Suprapubic skin (tissue), 4 donors: ENCODE measurements at regions not wholly inside any gene's neighbourhood (a gene's known extent, or its start where the extent isn't known, plus 50 kb on each side); places are given as distances from the start of the nearest gene placed in this dataset.

Source experiments
- DNase-seq, 2 donors: peaks; one replicate each; pipeline ENCODE4 v3.0.0-alpha.2; 2019; ENCODE audit warnings: low spot score in 2 of 2
- H3K27ac ChIP-seq: fragments of 200-600 bp; sonication (generic); one replicate; pipeline ENCODE4 v1.5.1; 2019
- H3K27me3 ChIP-seq: fragments of 200-600 bp; sonication (generic); one replicate; pipeline ENCODE4 v1.5.1; 2019
- H3K36me3 ChIP-seq: fragments of 200-600 bp; sonication (generic); one replicate; pipeline ENCODE4 v1.5.1; 2019
- H3K4me1 ChIP-seq: fragments of 200-600 bp; sonication (generic); one replicate; pipeline ENCODE4 v1.5.1; 2019
- H3K4me3 ChIP-seq: fragments of 200-600 bp; sonication (generic); one replicate; pipeline ENCODE4 v1.5.1; 2019; ENCODE audit warnings: mild to moderate bottlenecking
- H3K9me3 ChIP-seq: fragments of 200-600 bp; sonication (generic); one replicate; pipeline ENCODE4 v1.5.1; 2019
- CTCF ChIP-seq, 2 donors: fragments of 200-600 bp in 1 of 2; fragments of 450-650 bp in 1 of 2; sonication (generic) in 1 of 2; IDR thresholded peaks; one replicate each; pipeline ENCODE4 v1.5.1; 2016 to 2019; ENCODE audit warnings: antibody characterized with exemption in 2 of 2, mild to moderate bottlenecking in 1 of 2, moderate library complexity in 1 of 2
- EP300 ChIP-seq: sonication (generic); formaldehyde crosslinking; IDR thresholded peaks from one replicate; pipeline ENCODE4 v1.6.1; 2017; ENCODE audit warnings: antibody characterized with exemption
- POLR2A ChIP-seq, 2 donors: fragments of 450-650 bp; IDR thresholded peaks; one replicate each; pipeline ENCODE4 v1.6.1; 2017; ENCODE audit warnings: antibody characterized with exemption in 2 of 2, mild to moderate bottlenecking in 2 of 2, moderate library complexity in 2 of 2
- POLR2AphosphoS5 ChIP-seq, 3 donors: sonication (generic); formaldehyde crosslinking; IDR thresholded peaks; one replicate each; pipeline ENCODE4 v1.6.1; 2017; ENCODE audit warnings: antibody characterized with exemption in 3 of 3
- WGBS: methylation state at CpG from one replicate; pipeline ENCODE4 v1.1.5; 2018; 5-methylcytosine and 5-hydroxymethylcytosine counted together

GRCh38 chr4:43411226-43411625 lies 518.7 kb downstream of the GRXCR1 start:
- no peak overlapping the region for H3K27ac ChIP-seq
- no peak overlapping the region for H3K4me3 ChIP-seq
- no peak for TF ChIP-seq CTCF (IDR thresholded peaks at IDR 0.05)
- TF ChIP-seq POLR2AphosphoS5 (IDR thresholded peaks at IDR 0.05) = no peak
- no peak for TF ChIP-seq POLR2A (IDR thresholded peaks at IDR 0.05)
- TF ChIP-seq EP300 = no peak
- no peaks in the 10 kb centered on the region for H3K36me3 ChIP-seq
- peaks cover 3% of the 10 kb centered on the region for H3K9me3 ChIP-seq
- DNase-seq = no peak
- H3K4me1 ChIP-seq = no peaks in the 10 kb centered on the region
- no peaks in the 10 kb centered on the region for H3K27me3 ChIP-seq

GRCh38 chr4:43423276-43423675 lies 530.8 kb downstream of the GRXCR1 start:
- TF ChIP-seq POLR2A (IDR thresholded peaks at IDR 0.05) (no peak), EP300 (no peak), CTCF (IDR thresholded peaks at IDR 0.05) (no peak), POLR2AphosphoS5 (IDR thresholded peaks at IDR 0.05) (no peak)
- H3K4me3 ChIP-seq = no peak overlapping the region
- no peaks in the 10 kb centered on the region for H3K4me1 ChIP-seq
- no peak for DNase-seq
- no peaks in the 10 kb centered on the region for H3K36me3 ChIP-seq
- H3K27me3 ChIP-seq = no peaks in the 10 kb centered on the region
- H3K9me3 ChIP-seq = peaks cover 8% of the 10 kb centered on the region
- no peak overlapping the region for H3K27ac ChIP-seq
- 76% methylated on average over 1 of the region's 1 CpG for WGBS

- WGBS = 40% methylated on average over 1 of the region's 1 CpG
These were observed 532.7 kb downstream of the GRXCR1 start for GRCh38 chr4:43425206-43425605.

GRCh38 chr4:43435291-43435690 lies 542.8 kb downstream of the GRXCR1 start:
- Histone ChIP-seq H3K36me3 (no peaks in the 10 kb centered on the region), H3K4me1 (no peaks in the 10 kb centered on the region), H3K4me3 (no peak overlapping the region), H3K27me3 (no peaks in the 10 kb centered on the region), H3K27ac (no peak overlapping the region), H3K9me3 (no peaks in the 10 kb centered on the region)
- DNase-seq = no peak
- TF ChIP-seq EP300 (no peak), POLR2AphosphoS5 (IDR thresholded peaks at IDR 0.05) (no peak), CTCF (IDR thresholded peaks at IDR 0.05) (no peak), POLR2A (IDR thresholded peaks at IDR 0.05) (no peak)
- WGBS = 30% methylated on average over 1 of the region's 1 CpG

More at GRCh38 chr4:43425206-43425605, 532.7 kb downstream of the GRXCR1 start:
- H3K36me3 ChIP-seq = no peaks in the 10 kb centered on the region
- TF ChIP-seq EP300 = no peak
- no peak for TF ChIP-seq POLR2AphosphoS5 (IDR thresholded peaks at IDR 0.05)
- no peak for TF ChIP-seq CTCF (IDR thresholded peaks at IDR 0.05)
- no peak for TF ChIP-seq POLR2A (IDR thresholded peaks at IDR 0.05)
- no peak overlapping the region for H3K4me3 ChIP-seq
- H3K9me3 ChIP-seq = peaks cover 8% of the 10 kb centered on the region
- H3K4me1 ChIP-seq = no peaks in the 10 kb centered on the region
- H3K27ac ChIP-seq = no peak overlapping the region
- no peaks in the 10 kb centered on the region for H3K27me3 ChIP-seq
- no peak for DNase-seq

- H3K9me3 ChIP-seq = no peaks in the 10 kb centered on the region
- no peak for DNase-seq
- H3K27ac ChIP-seq = no peak overlapping the region
- H3K4me3 ChIP-seq = no peak overlapping the region
- H3K4me1 ChIP-seq = no peaks in the 10 kb centered on the region
- H3K27me3 ChIP-seq = no peaks in the 10 kb centered on the region
- TF ChIP-seq POLR2AphosphoS5 (IDR thresholded peaks at IDR 0.05) (no peak), CTCF (IDR thresholded peaks at IDR 0.05) (no peak), POLR2A (IDR thresholded peaks at IDR 0.05) (no peak), EP300 (no peak)
- H3K36me3 ChIP-seq = no peaks in the 10 kb centered on the region
These were observed 560.4 kb downstream of the GRXCR1 start for GRCh38 chr4:43452948-43453347.
